PFSK-1 (cell line): ENCODE measurements at regions not wholly inside any gene's neighbourhood (a gene's known extent, or its start where the extent isn't known, plus 50 kb on each side); places are given as distances from the start of the nearest gene placed in this dataset.

Source experiments
- FOXP2 ChIP-seq: optimal IDR thresholded peaks from 2 replicates; pipeline ENCODE3; 2011; ENCODE audit warnings: borderline replicate concordance, control low read depth, inconsistent platforms; ENCODE audit not compliant: insufficient read depth; ENCODE audit errors: extremely low read length, extremely low read depth
- POLR2AphosphoS5 ChIP-seq: IDR thresholded peaks from 2 replicates; pipeline ENCODE4 v1.6.1; 2012; ENCODE audit warnings: low read depth, mild to moderate bottlenecking, control low read depth, low read length, moderate library complexity
- SIN3A ChIP-seq: IDR thresholded peaks from 2 replicates; pipeline ENCODE4 v1.6.1; 2012; ENCODE audit warnings: mild to moderate bottlenecking, low read length, moderate library complexity, borderline replicate concordance; ENCODE audit not compliant: insufficient read depth
- TAF1 ChIP-seq: IDR thresholded peaks from 2 replicates; pipeline ENCODE4 v1.6.1; 2012; ENCODE audit warnings: low read length, control low read depth, borderline replicate concordance; ENCODE audit not compliant: insufficient read depth
- TF ChIP-seq, protein P1 (sequence below), 2 experiments: IDR thresholded peaks; 2 replicates each; pipeline versions ENCODE4 v1.6.1 to v1.8.0; 2011 to 2012; ENCODE audit warnings: low read depth in 2 of 2, low read length in 2 of 2, control low read depth in 1 of 2, inconsistent platforms in 1 of 2, mild to moderate bottlenecking in 1 of 2, moderate library complexity in 1 of 2; ENCODE audit not compliant: insufficient read depth in 1 of 2

DNA sequence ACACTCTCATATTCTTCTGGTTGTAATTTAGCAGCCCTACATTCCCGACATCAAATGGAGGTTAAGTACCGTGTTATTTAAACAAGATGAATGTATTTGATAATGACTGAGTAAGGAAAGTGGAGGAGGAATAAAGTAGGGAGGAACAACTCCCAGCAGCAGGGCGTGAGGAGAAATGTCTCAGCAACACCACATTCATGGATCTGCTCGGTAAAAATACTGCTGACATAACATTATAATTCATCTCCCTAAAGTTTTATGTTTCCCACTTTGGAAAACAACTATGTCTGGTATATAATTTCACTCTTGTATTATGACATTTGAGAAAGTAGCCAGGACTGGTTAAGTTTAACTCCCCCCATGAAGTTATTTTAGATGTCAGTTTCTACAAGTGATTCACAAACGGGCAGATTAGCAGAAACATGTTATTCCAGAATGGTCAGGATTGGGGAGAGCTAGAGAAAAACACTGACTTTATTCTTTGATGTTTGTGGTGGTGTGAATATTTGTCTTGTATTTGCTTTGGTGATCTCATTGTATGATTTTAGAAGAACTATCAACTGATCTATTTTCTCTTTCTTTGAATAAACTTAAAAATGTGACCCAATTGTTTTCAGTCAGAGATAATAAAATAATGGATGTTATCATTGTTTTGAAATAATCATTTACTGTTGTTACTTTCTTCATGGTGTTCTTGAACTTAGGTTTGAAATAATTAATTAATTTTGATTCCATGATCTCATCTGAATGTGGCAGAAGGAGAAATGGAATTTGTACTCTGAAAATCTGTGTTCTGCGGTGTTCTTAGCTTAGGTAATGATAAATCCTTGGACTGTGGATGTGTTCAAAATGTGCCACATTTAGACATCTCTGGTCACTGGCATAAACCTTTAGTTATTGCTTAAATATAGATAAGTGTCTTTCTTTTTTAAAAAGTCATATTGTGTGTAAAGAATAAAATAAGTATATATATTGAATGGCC is 303.6 kb upstream of the ZNF608 start:
- TF ChIP-seq, protein P1, sequence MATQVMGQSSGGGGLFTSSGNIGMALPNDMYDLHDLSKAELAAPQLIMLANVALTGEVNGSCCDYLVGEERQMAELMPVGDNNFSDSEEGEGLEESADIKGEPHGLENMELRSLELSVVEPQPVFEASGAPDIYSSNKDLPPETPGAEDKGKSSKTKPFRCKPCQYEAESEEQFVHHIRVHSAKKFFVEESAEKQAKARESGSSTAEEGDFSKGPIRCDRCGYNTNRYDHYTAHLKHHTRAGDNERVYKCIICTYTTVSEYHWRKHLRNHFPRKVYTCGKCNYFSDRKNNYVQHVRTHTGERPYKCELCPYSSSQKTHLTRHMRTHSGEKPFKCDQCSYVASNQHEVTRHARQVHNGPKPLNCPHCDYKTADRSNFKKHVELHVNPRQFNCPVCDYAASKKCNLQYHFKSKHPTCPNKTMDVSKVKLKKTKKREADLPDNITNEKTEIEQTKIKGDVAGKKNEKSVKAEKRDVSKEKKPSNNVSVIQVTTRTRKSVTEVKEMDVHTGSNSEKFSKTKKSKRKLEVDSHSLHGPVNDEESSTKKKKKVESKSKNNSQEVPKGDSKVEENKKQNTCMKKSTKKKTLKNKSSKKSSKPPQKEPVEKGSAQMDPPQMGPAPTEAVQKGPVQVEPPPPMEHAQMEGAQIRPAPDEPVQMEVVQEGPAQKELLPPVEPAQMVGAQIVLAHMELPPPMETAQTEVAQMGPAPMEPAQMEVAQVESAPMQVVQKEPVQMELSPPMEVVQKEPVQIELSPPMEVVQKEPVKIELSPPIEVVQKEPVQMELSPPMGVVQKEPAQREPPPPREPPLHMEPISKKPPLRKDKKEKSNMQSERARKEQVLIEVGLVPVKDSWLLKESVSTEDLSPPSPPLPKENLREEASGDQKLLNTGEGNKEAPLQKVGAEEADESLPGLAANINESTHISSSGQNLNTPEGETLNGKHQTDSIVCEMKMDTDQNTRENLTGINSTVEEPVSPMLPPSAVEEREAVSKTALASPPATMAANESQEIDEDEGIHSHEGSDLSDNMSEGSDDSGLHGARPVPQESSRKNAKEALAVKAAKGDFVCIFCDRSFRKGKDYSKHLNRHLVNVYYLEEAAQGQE (IDR thresholded peaks at IDR 0.05; ENCODE audit: insufficient read depth in 1 of 2, low read depth in 2 of 2, low read length in 2 of 2), result no peak
- TF ChIP-seq TAF1, result no peak
- no peak for TF ChIP-seq SIN3A
- no peak for TF ChIP-seq FOXP2
- no peak for TF ChIP-seq POLR2AphosphoS5

DNA sequence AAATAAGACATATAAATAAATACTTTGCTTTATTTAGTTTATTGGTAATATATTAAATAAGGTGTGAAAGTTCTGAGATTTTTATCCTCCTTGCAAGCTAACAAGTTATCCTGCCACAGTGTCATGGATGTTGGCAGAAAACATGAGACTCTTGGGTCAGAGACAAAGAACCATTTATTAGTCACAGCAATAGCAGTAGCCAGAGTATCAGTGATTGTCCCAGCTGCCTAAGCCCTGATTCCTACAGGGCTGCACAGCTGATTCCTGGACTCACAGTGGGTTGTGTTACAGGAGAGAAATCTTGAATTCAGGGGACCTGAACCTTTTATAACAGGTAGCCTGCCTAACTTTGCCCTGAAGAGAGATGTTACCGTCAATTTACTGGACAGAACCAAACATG is 304.5 kb upstream of the ZNF608 start:
- TF ChIP-seq TAF1 (no peak), FOXP2 (no peak), SIN3A (no peak), POLR2AphosphoS5 (no peak)
- TF ChIP-seq, protein P1 (IDR thresholded peaks at IDR 0.05; ENCODE audit: insufficient read depth in 1 of 2, low read depth in 2 of 2, low read length in 2 of 2), result no peak

DNA sequence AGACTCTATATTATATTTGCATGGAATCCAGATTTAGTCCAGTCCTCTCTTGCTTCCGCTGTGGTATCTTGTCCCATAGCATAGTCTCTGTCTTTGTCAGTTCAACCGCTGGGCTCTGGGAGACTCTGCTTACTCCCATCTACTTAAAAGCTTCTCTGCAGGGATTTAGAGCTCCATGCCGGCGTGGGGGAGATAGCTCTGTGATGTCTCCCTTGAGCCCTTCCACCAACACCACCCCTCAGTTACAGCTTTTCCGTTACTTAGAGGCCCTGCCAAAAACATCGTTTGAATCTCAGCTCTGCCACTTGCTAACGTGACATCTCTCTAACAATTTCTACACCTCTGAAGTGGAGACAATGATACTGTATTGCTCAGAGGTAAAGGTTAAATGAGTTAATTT is 306.1 kb upstream of the ZNF608 start:
- TF ChIP-seq, protein P1 (IDR thresholded peaks at IDR 0.05; ENCODE audit: insufficient read depth in 1 of 2, low read depth in 2 of 2, low read length in 2 of 2), result no peak
- no peak for TF ChIP-seq SIN3A
- TF ChIP-seq POLR2AphosphoS5, result no peak
- no peak for TF ChIP-seq FOXP2
- TF ChIP-seq TAF1, result no peak

DNA sequence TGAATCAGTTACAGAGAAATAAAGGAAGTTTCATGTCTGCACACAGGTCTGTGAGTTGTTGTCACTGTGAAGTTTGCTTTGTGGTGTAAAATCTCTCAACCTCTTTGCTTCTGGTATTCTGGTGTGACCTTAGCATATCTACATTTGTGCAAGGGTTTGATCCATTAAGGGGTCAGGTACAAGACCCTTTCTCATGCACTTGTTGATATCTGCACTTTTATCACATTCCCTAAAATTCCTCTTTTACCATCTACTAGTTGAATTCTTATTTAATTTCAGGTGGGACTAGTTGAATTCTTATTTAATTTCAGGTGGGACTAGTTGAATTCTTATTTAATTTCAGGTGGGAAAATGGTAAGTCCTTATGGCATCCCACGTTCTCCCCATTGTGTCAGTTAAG is 306.7 kb upstream of the ZNF608 start:
- no peak for TF ChIP-seq FOXP2
- TF ChIP-seq, protein P1 (IDR thresholded peaks at IDR 0.05; ENCODE audit: insufficient read depth in 1 of 2, low read depth in 2 of 2, low read length in 2 of 2), result no peak
- TF ChIP-seq POLR2AphosphoS5, result no peak
- TF ChIP-seq TAF1, result no peak
- no peak for TF ChIP-seq SIN3A
